GM23338 (cell line): ENCODE measurements at regions not wholly inside any gene's neighbourhood (a gene's known extent, or its start where the extent isn't known, plus 50 kb on each side); places are given as distances from the start of the nearest gene placed in this dataset.

ENCODE experiments used
- ATAC-seq: fragments of 200-7000 bp; cut with Tn5 transposase; 3 replicates; pipeline ENCODE4 v1.9.1; 2020
- DNase-seq: peaks from one replicate; pipeline ENCODE4 v3.0.0-alpha.2; 2015; ENCODE audit warnings: low spot score
- H2AFZ ChIP-seq: fragments of 200-600 bp; sonication (generic); 2 replicates; pipeline ENCODE4 v1.8.0; 2016; ENCODE audit warnings: antibody characterized with exemption, mild to moderate bottlenecking, moderate library complexity
- H3F3A ChIP-seq: fragments of 200-600 bp; sonication (generic); replicated peaks from 2 replicates; pipeline ENCODE4 v1.8.0; 2017; ENCODE audit warnings: antibody characterized with exemption, mixed run types, low read depth
- H3K27ac ChIP-seq: fragments of 200-600 bp; sonication (generic); 2 replicates; pipeline ENCODE4 v1.6.1; 2016; ENCODE audit warnings: low read depth
- H3K27me3 ChIP-seq: fragments of 200-600 bp; sonication (generic); 2 replicates; pipeline ENCODE4 v1.8.0; 2016; ENCODE audit warnings: mild to moderate bottlenecking, mixed run types, moderate library complexity; ENCODE audit not compliant: insufficient read depth
- H3K36me3 ChIP-seq: fragments of 200-600 bp; sonication (generic); 2 replicates; pipeline ENCODE4 v1.8.0; 2016; ENCODE audit warnings: mild to moderate bottlenecking; ENCODE audit not compliant: insufficient read depth
- H3K4me1 ChIP-seq: fragments of 200-600 bp; sonication (generic); 2 replicates; pipeline ENCODE4 v1.8.0; 2016; ENCODE audit warnings: mild to moderate bottlenecking, moderate library complexity; ENCODE audit not compliant: insufficient read depth
- H3K4me2 ChIP-seq: fragments of 200-600 bp; sonication (generic); 2 replicates; pipeline ENCODE4 v1.7.1; 2017; ENCODE audit warnings: mixed run types
- H3K4me3 ChIP-seq: fragments of 200-600 bp; sonication (generic); 2 replicates; pipeline ENCODE4 v1.6.1; 2016; ENCODE audit warnings: mixed run types
- H3K79me2 ChIP-seq: fragments of 200-600 bp; sonication (generic); replicated peaks from 2 replicates; pipeline ENCODE4 v1.8.0; 2017; ENCODE audit warnings: mild to moderate bottlenecking; ENCODE audit not compliant: insufficient read depth
- H3K9me2 ChIP-seq: fragments of 200-600 bp; sonication (generic); 2 replicates; pipeline ENCODE4 v1.8.0; 2017; ENCODE audit not compliant: insufficient read depth
- H4K20me1 ChIP-seq: fragments of 200-600 bp; sonication (generic); replicated peaks from 2 replicates; pipeline ENCODE4 v1.8.0; 2017; ENCODE audit warnings: mild to moderate bottlenecking; ENCODE audit not compliant: insufficient read depth
- H3K27ac Mint-ChIP-seq: 2 replicates; pipeline ENCODE4 v1.8.0; 2020; ENCODE audit warnings: inconsistent platforms, mild to moderate bottlenecking, moderate library complexity, mixed read lengths
- H3K27me3 Mint-ChIP-seq: 3 replicates; pipeline ENCODE4 v1.8.0; 2022; ENCODE audit warnings: low read depth, mild to moderate bottlenecking, moderate library complexity, mixed read lengths, inconsistent platforms; ENCODE audit not compliant: insufficient read depth, poor library complexity
- H3K36me3 Mint-ChIP-seq: 3 replicates; pipeline ENCODE4 v1.8.0; 2021; ENCODE audit warnings: low read depth, mild to moderate bottlenecking, inconsistent platforms, moderate library complexity, mixed read lengths
- H3K4me1 Mint-ChIP-seq: 3 replicates; pipeline ENCODE4 v1.8.0; 2020; ENCODE audit warnings: mild to moderate bottlenecking, inconsistent platforms, mixed read lengths
- H3K4me3 Mint-ChIP-seq: 3 replicates; pipeline ENCODE4 v1.8.0; 2021; ENCODE audit warnings: moderate library complexity, mild to moderate bottlenecking, inconsistent platforms, mixed read lengths
- H3K9me3 Mint-ChIP-seq: 3 replicates; pipeline ENCODE4 v1.8.0; 2020; ENCODE audit warnings: moderate library complexity, mild to moderate bottlenecking, inconsistent platforms, mixed read lengths
- CREB1 ChIP-seq: fragments of 250-450 bp; sonication (Bioruptor Pico); IDR thresholded peaks from 2 replicates; pipeline ENCODE4 v1.5.0; 2020; ENCODE audit warnings: low read depth, mild to moderate bottlenecking, moderate library complexity
- EZH2 ChIP-seq: fragments of 200-600 bp; sonication (generic); IDR thresholded peaks from one replicate; pipeline ENCODE4 v1.8.0; 2017; ENCODE audit warnings: antibody characterized with exemption, mild to moderate bottlenecking, low read depth; ENCODE audit not compliant: unreplicated experiment
- EZH2phosphoT487 ChIP-seq: fragments of 200-600 bp; sonication (generic); IDR thresholded peaks from one replicate; pipeline ENCODE4 v1.8.1; 2018; ENCODE audit warnings: antibody characterized with exemption; ENCODE audit not compliant: unreplicated experiment
- JUNB ChIP-seq: IDR thresholded peaks from one replicate; pipeline ENCODE4 v1.6.1; 2016; ENCODE audit warnings: antibody characterized with exemption; ENCODE audit not compliant: unreplicated experiment
- NANOG ChIP-seq: IDR thresholded peaks from 2 replicates; pipeline ENCODE4 v1.6.1; 2016; ENCODE audit warnings: antibody characterized with exemption, borderline replicate concordance
- POLR2AphosphoS5 ChIP-seq: IDR thresholded peaks from 2 replicates; pipeline ENCODE4 v1.6.1; 2016; ENCODE audit warnings: antibody characterized with exemption, low read depth
- STAT1 ChIP-seq: IDR thresholded peaks from one replicate; pipeline ENCODE4 v1.6.1; 2016; ENCODE audit warnings: antibody characterized with exemption; ENCODE audit not compliant: unreplicated experiment
- ZNF114 ChIP-seq: fragments of 250-450 bp; sonication (Bioruptor Pico); IDR thresholded peaks from 2 replicates; pipeline ENCODE4 v1.5.0; 2020; ENCODE audit warnings: mild to moderate bottlenecking, moderate library complexity
- ZNF331 ChIP-seq: fragments of 250-450 bp; sonication (Bioruptor Pico); IDR thresholded peaks from 2 replicates; pipeline ENCODE4 v1.5.0; 2020; ENCODE audit warnings: low read depth, mild to moderate bottlenecking, moderate library complexity
- TF ChIP-seq, protein P1 (sequence below): IDR thresholded peaks from one replicate; pipeline ENCODE4 v1.6.1; 2018; ENCODE audit warnings: antibody characterized with exemption; ENCODE audit not compliant: unreplicated experiment
- TF ChIP-seq, protein P2 (sequence below), 2 experiments: fragments of 200-600 bp in 1 of 2; sonication (generic) in 1 of 2; conservative IDR thresholded peaks; 2 replicates each; pipeline versions ENCODE4 v1.5.1 to v1.6.1; 2016 to 2017; ENCODE audit warnings: antibody characterized with exemption in 2 of 2, low read depth in 2 of 2, mild to moderate bottlenecking in 2 of 2, moderate library complexity in 1 of 2

GRCh38 chr4:166282081-166282770, 409.2 kb downstream of the TLL1 start (continued):
- TF ChIP-seq, protein P1, sequence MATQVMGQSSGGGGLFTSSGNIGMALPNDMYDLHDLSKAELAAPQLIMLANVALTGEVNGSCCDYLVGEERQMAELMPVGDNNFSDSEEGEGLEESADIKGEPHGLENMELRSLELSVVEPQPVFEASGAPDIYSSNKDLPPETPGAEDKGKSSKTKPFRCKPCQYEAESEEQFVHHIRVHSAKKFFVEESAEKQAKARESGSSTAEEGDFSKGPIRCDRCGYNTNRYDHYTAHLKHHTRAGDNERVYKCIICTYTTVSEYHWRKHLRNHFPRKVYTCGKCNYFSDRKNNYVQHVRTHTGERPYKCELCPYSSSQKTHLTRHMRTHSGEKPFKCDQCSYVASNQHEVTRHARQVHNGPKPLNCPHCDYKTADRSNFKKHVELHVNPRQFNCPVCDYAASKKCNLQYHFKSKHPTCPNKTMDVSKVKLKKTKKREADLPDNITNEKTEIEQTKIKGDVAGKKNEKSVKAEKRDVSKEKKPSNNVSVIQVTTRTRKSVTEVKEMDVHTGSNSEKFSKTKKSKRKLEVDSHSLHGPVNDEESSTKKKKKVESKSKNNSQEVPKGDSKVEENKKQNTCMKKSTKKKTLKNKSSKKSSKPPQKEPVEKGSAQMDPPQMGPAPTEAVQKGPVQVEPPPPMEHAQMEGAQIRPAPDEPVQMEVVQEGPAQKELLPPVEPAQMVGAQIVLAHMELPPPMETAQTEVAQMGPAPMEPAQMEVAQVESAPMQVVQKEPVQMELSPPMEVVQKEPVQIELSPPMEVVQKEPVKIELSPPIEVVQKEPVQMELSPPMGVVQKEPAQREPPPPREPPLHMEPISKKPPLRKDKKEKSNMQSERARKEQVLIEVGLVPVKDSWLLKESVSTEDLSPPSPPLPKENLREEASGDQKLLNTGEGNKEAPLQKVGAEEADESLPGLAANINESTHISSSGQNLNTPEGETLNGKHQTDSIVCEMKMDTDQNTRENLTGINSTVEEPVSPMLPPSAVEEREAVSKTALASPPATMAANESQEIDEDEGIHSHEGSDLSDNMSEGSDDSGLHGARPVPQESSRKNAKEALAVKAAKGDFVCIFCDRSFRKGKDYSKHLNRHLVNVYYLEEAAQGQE = no peak
- no peak for TF ChIP-seq STAT1
- TF ChIP-seq, protein P2, sequence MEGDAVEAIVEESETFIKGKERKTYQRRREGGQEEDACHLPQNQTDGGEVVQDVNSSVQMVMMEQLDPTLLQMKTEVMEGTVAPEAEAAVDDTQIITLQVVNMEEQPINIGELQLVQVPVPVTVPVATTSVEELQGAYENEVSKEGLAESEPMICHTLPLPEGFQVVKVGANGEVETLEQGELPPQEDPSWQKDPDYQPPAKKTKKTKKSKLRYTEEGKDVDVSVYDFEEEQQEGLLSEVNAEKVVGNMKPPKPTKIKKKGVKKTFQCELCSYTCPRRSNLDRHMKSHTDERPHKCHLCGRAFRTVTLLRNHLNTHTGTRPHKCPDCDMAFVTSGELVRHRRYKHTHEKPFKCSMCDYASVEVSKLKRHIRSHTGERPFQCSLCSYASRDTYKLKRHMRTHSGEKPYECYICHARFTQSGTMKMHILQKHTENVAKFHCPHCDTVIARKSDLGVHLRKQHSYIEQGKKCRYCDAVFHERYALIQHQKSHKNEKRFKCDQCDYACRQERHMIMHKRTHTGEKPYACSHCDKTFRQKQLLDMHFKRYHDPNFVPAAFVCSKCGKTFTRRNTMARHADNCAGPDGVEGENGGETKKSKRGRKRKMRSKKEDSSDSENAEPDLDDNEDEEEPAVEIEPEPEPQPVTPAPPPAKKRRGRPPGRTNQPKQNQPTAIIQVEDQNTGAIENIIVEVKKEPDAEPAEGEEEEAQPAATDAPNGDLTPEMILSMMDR (conservative IDR thresholded peaks at IDR 0.05; ENCODE audit: low read depth in 2 of 2) = no peak
- TF ChIP-seq EZH2phosphoT487 = no peak
- TF ChIP-seq NANOG = no peak
- TF ChIP-seq POLR2AphosphoS5 = no peak
- no peak for TF ChIP-seq CREB1 (CRISPR knock-in tag)
- TF ChIP-seq ZNF331 = no peak

DNA sequence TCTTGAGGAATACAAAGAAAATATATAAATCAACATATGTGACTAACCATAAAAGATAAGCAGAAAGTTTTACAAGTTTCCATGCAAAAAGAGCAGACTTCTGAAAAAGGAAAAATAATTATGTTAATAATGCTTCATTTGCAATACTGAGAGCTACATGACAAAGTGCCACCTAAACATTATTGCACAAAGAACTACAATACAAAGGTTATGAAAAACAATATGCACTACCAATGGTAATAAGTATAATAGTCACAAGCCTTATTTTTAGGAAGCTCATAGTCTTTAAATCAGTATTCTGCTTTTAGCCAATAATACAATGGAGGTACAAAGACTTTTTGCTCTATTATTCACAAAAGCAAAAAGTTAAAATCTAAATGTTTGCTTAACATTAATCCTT, 411.2 kb downstream of the TLL1 start:
- Mint-ChIP-seq H3K4me3 (no peak overlapping the region), H3K4me1 (no peaks in the 10 kb centered on the region), H3K27me3 (no peaks in the 10 kb centered on the region), H3K27ac (no peak overlapping the region), H3K9me3 (no peaks in the 10 kb centered on the region), H3K36me3 (no peaks in the 10 kb centered on the region)
- H3K27me3 ChIP-seq = no peaks in the 10 kb centered on the region
- DNase-seq (no peak), ATAC-seq (no peak)
- no peaks in the 10 kb centered on the region for H4K20me1 ChIP-seq
- no peak overlapping the region for H3K4me3 ChIP-seq
- H3K36me3 ChIP-seq = no peaks in the 10 kb centered on the region
- no peaks in the 10 kb centered on the region for H3K9me2 ChIP-seq
- no peaks in the 10 kb centered on the region for H3K4me1 ChIP-seq
- H3K79me2 ChIP-seq = no peaks in the 10 kb centered on the region
- H2AFZ ChIP-seq = no peak overlapping the region
- no peak overlapping the region for H3K4me2 ChIP-seq
- no peaks in the 10 kb centered on the region for H3F3A ChIP-seq
- no peak overlapping the region for H3K27ac ChIP-seq
- TF ChIP-seq, protein P2 (conservative IDR thresholded peaks at IDR 0.05; ENCODE audit: low read depth in 2 of 2) = no peak
- TF ChIP-seq CREB1 (CRISPR knock-in tag) = no peak
- TF ChIP-seq, protein P1 = no peak
- TF ChIP-seq STAT1 = no peak
- no peak for TF ChIP-seq EZH2
- TF ChIP-seq NANOG = no peak
- no peak for TF ChIP-seq POLR2AphosphoS5
- TF ChIP-seq ZNF114 (CRISPR knock-in tag) = no peak
- no peak for TF ChIP-seq JUNB
